GM12873 (cell line): ENCODE measurements at regions not wholly inside any gene's neighbourhood (a gene's known extent, or its start where the extent isn't known, plus 50 kb on each side); places are given as distances from the start of the nearest gene placed in this dataset.

ENCODE experiments used
- CTCF ChIP-seq: IDR thresholded peaks from 2 replicates; pipeline ENCODE4 v1.5.1; 2012; ENCODE audit warnings: low read depth, mild to moderate bottlenecking, moderate library complexity, low read length, control low read depth; ENCODE audit not compliant: insufficient read depth; ENCODE audit errors: missing control alignments

GRCh38 chr4:121216461-121216860, 52.3 kb upstream of the TNIP3 start:
- no peak for TF ChIP-seq CTCF

DNA sequence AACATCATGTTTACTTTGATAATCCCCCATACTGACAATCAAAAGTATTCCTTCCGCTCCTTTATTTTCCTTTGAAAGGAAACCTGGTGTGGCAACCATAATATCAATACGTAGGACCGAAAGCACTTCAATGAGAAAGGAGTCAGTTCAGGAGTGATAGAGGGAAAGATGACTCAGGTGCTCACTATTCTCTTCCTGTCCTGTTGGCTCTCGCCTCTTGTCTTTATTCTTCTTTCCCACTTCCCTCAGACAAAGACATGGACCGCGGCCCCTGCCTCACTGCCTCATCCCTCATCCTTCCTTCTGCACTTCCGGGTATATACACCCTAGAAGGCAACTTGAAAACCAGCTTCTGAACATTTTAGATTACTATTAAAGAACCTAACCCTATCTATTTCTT, 49.8 kb upstream of the TNIP3 start:
- TF ChIP-seq CTCF, result no peak
